K562 (cell line): ENCODE measurements at regions not wholly inside any gene's neighbourhood (a gene's known extent, or its start where the extent isn't known, plus 50 kb on each side); places are given as distances from the start of the nearest gene placed in this dataset.

Experiments used
- ATAC-seq: fragments of 200-7000 bp; cut with Tn5 transposase; 3 replicates; pipeline ENCODE4 v1.9.1; 2020; ENCODE audit warnings: moderate library complexity
- BruUV-seq: library from RNA; stranded (reverse); fragments of 400-500 nt; replicated peaks from 2 replicates; lab custom pipeline; 2021; lab: Mats Ljungman, UMichigan
- CTCF ChIA-PET: fragments of 300-600 bp; formaldehyde crosslinking; extraction: SDS; loops from one replicate; lab custom pipeline; 2021; ENCODE audit warnings: low intra/inter-chr PET ratio; lab: Yijun Ruan, JAX
- POLR2A ChIA-PET: fragments of 300-600, 350-650 bp; sonication (Branson Sonifier 250); formaldehyde crosslinking; extraction: SDS; loops from one replicate; lab custom pipeline; 2021; ENCODE audit warnings: antibody characterized with exemption, inconsistent platforms; lab: Yijun Ruan, JAX
- DNase-seq, 4 experiments: peaks; one replicate each; pipeline versions ENCODE4 v3.0.0 to v3.0.0-alpha.2; 2011 to 2018; ENCODE audit warnings: low spot score in 3 of 4, mixed read lengths in 3 of 4; ENCODE audit errors: extremely low read depth in 1 of 4
- FAIRE-seq: peaks from 2 replicates; lab custom pipeline; 2011; peaks lifted over from hg19 to GRCh38; lab: Jason Lieb, UNC
- H2AFZ ChIP-seq: 2 replicates; pipeline ENCODE4 v1.6.0; 2011; ENCODE audit warnings: low read depth, low read length, control low read depth, inconsistent platforms
- H3K27ac ChIP-seq: fragments of 200-600 bp; 3 replicates; pipeline ENCODE4 v1.8.0; 2011; ENCODE audit warnings: low read depth, mild to moderate bottlenecking, control low read depth, inconsistent platforms, low read length, moderate library complexity, mixed read lengths; ENCODE audit errors: extremely low read depth
- H3K27me3 ChIP-seq, 2 experiments: fragments of 300-600 bp in 1 of 2; 2 replicates in 1 of 2; 3 replicates in 1 of 2; pipeline versions ENCODE4 v1.6.0 to v1.8.0; 2011; ENCODE audit warnings: inconsistent platforms in 2 of 2, low read length in 2 of 2, mild to moderate bottlenecking in 1 of 2, mixed read lengths in 1 of 2, moderate library complexity in 1 of 2; ENCODE audit not compliant: control insufficient read depth in 2 of 2, insufficient read depth in 2 of 2
- H3K36me3 ChIP-seq: fragments of 300-600 bp; 3 replicates; pipeline ENCODE4 v1.8.0; 2011; ENCODE audit warnings: mild to moderate bottlenecking, low read length, inconsistent platforms; ENCODE audit not compliant: control insufficient read depth, insufficient read depth
- H3K4me1 ChIP-seq, 2 experiments: fragments of 200-600 bp in 1 of 2; replicated peaks in 1 of 2; 2 replicates in 1 of 2; 3 replicates in 1 of 2; pipeline versions ENCODE4 v1.5.1 to v1.8.0; 2011; ENCODE audit warnings: inconsistent platforms in 2 of 2, low read length in 2 of 2, mild to moderate bottlenecking in 1 of 2, mixed read lengths in 1 of 2, moderate library complexity in 1 of 2; ENCODE audit not compliant: control insufficient read depth in 2 of 2, insufficient read depth in 2 of 2
- H3K4me2 ChIP-seq: 2 replicates; pipeline ENCODE4 v1.6.1; 2011; ENCODE audit warnings: low read length, control low read depth, inconsistent platforms, mixed read lengths; ENCODE audit not compliant: insufficient read depth
- H3K4me3 ChIP-seq: fragments of 200-600 bp; sonication (generic), shearing (Covaris generic); 2 replicates; pipeline ENCODE4 v1.5.1; 2016; ENCODE audit warnings: control low read depth, inconsistent platforms
- H3K79me2 ChIP-seq: fragments of 200-600 bp; 3 replicates; pipeline ENCODE4 v1.8.0; 2011; ENCODE audit warnings: low read length, inconsistent platforms; ENCODE audit not compliant: control insufficient read depth, insufficient read depth
- H3K9ac ChIP-seq, 2 experiments: 2 replicates each; pipeline versions ENCODE4 v1.6.0 to v1.6.1; 2011; ENCODE audit warnings: low read depth in 2 of 2, low read length in 2 of 2, control low read depth in 1 of 2, inconsistent platforms in 1 of 2, mild to moderate bottlenecking in 1 of 2, mixed read lengths in 1 of 2; ENCODE audit not compliant: insufficient read depth in 1 of 2
- H3K9me1 ChIP-seq: one replicate; pipeline ENCODE4 v1.6.0; 2011; ENCODE audit warnings: inconsistent platforms, mild to moderate bottlenecking, low read length, moderate library complexity; ENCODE audit not compliant: control insufficient read depth, insufficient read depth
- H3K9me3 ChIP-seq: replicated peaks from 2 replicates; pipeline ENCODE4 v1.5.1; 2011; ENCODE audit warnings: low read depth, low read length, inconsistent platforms; ENCODE audit not compliant: control insufficient read depth, insufficient read depth
- H4K20me1 ChIP-seq: replicated peaks from 2 replicates; pipeline ENCODE4 v1.6.1; 2011; ENCODE audit warnings: low read length, inconsistent platforms, mixed read lengths; ENCODE audit not compliant: control insufficient read depth, insufficient read depth
- CBFB ChIP-seq: sonication (generic); formaldehyde crosslinking; IDR thresholded peaks from 2 replicates; pipeline ENCODE4 v1.4.0; 2020; ENCODE audit warnings: mild to moderate bottlenecking, missing genetic modification reagents
- NR1H2 ChIP-seq: sonication (generic); formaldehyde crosslinking; IDR thresholded peaks from 2 replicates; pipeline ENCODE4 v1.4.0; 2020; ENCODE audit warnings: mild to moderate bottlenecking, missing genetic modification reagents
- POLR2A ChIP-seq: fragments of 450-650 bp; conservative IDR thresholded peaks from 2 replicates; pipeline ENCODE4 v1.6.1; 2016
- PTRF ChIP-seq: fragments of 450-650 bp; IDR thresholded peaks from 2 replicates; pipeline ENCODE4 v1.6.1; 2016; ENCODE audit warnings: mild to moderate bottlenecking, missing genetic modification characterization, missing compliant biosample characterization
- SETDB1 ChIP-seq: IDR thresholded peaks from one replicate; pipeline ENCODE4 v1.6.1; 2012; ENCODE audit warnings: low read length, control low read depth, inconsistent platforms
- TEAD4 ChIP-seq, 2 experiments: sonication (generic) in 1 of 2; formaldehyde crosslinking in 1 of 2; IDR thresholded peaks; 2 replicates each; pipeline versions ENCODE4 v1.6.1 to v1.8.0; 2012 to 2022; ENCODE audit warnings: borderline replicate concordance in 1 of 2, inconsistent platforms in 1 of 2, low read length in 1 of 2, mild to moderate bottlenecking in 1 of 2, missing genetic modification reagents in 1 of 2
- TRIM24 ChIP-seq, 2 experiments: fragments of 450-650 bp; IDR thresholded peaks; 2 replicates each; pipeline ENCODE4 v1.6.1; 2016
- U2AF2 ChIP-seq: fragments of 200-400 bp; formaldehyde crosslinking; optimal IDR thresholded peaks from 2 replicates; pipeline ENCODE3; 2017; ENCODE audit warnings: low read depth, mild to moderate bottlenecking, low read length
- WHSC1 ChIP-seq: IDR thresholded peaks from one replicate; pipeline ENCODE4 v1.6.1; 2012; ENCODE audit warnings: low read length, control low read depth, inconsistent platforms
- ZNF253 ChIP-seq: fragments of 250-450 bp; sonication (Bioruptor Pico); conservative IDR thresholded peaks from 2 replicates; pipeline ENCODE4 v1.6.1; 2021; ENCODE audit warnings: mild to moderate bottlenecking
- ZNF655 ChIP-seq: fragments of 250-450 bp; sonication (Bioruptor Pico); IDR thresholded peaks from 2 replicates; pipeline ENCODE4 v1.5.0; 2021
- WGBS: fragments of 100-300 bp; shearing (Covaris generic); methylation state at CpG from one replicate; pipeline ENCODE4 v1.1.6; 2016; ENCODE audit warnings: low coverage, mixed read lengths; ENCODE audit not compliant: insufficient coverage; ENCODE audit errors: missing lambda C conversion rate; 5-methylcytosine and 5-hydroxymethylcytosine counted together
- in situ Hi-C: fragments of 300-500 bp; cut with MboI; formaldehyde crosslinking; loops from 4 replicates; pipeline ENCODE4 v1.15.0; 2018; ENCODE audit warnings: inconsistent platforms, mixed read lengths
- intact Hi-C: fragments of 100-400 bp; cut with micrococcal nuclease; formaldehyde crosslinking; loops from 2 replicates; pipeline ENCODE4 v1.14.2; 2022
- TF ChIP-seq, protein P1 (sequence below): sonication (generic); formaldehyde crosslinking; IDR thresholded peaks from 2 replicates; pipeline ENCODE4 v1.8.1; 2023; ENCODE audit warnings: mild to moderate bottlenecking, missing genetic modification reagents

DNA sequence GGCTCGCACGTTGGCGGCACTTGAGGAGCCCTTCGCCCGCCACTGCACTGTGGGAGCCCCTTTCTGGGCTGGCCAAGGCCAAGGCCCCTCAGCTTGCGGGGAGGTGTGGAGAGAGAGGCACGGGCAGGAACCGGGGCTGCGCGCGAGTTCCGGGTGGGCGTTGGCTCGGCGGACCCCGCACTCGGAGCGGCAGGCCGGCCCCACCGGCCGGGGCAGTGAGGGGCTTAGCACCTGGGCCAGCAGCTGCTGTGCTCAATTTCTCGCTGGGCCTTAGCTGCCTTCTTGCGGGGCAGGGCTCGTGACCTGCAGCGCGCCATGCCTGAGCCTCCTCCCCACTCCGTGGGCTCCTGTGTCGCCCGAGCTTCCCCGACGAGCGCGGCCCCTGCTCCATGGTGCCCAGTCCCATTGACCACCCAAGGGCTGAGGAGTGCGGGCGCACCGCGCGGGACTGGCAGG lies 71.6 kb upstream of the CNTN1 start:
- Histone ChIP-seq H2AFZ (no peak overlapping the region), H3K9me3 (no peaks in the 10 kb centered on the region), H3K27ac (no peak overlapping the region), H3K79me2 (no peaks in the 10 kb centered on the region), H3K4me2 (no peak overlapping the region), H3K4me1 (no peaks in the 10 kb centered on the region), H3K4me3 (no peak overlapping the region), H3K36me3 (no peaks in the 10 kb centered on the region), H4K20me1 (no peaks in the 10 kb centered on the region), H3K9me1 (no peaks in the 10 kb centered on the region), H3K9ac (no peak overlapping the region), H3K27me3 (no peaks in the 10 kb centered on the region)
- no peak for TF ChIP-seq ZNF655 (CRISPR knock-in tag)
- TF ChIP-seq ZNF253 (CRISPR knock-in tag): no peak
- no peak for TF ChIP-seq NR1H2
- no peak for TF ChIP-seq SETDB1
- TF ChIP-seq, protein P1, sequence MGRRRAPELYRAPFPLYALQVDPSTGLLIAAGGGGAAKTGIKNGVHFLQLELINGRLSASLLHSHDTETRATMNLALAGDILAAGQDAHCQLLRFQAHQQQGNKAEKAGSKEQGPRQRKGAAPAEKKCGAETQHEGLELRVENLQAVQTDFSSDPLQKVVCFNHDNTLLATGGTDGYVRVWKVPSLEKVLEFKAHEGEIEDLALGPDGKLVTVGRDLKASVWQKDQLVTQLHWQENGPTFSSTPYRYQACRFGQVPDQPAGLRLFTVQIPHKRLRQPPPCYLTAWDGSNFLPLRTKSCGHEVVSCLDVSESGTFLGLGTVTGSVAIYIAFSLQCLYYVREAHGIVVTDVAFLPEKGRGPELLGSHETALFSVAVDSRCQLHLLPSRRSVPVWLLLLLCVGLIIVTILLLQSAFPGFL (CRISPR knock-in tag): no peak
- no peak for TF ChIP-seq CBFB (CRISPR knock-in tag)
- TF ChIP-seq TEAD4 (IDR thresholded peaks at IDR 0.05; ENCODE audit: low read length): no peak
- TF ChIP-seq TEAD4 (CRISPR knock-in tag; IDR thresholded peaks at IDR 0.05; ENCODE audit: borderline replicate concordance): no peak
- TF ChIP-seq POLR2A: no peak
- TF ChIP-seq TRIM24 (IDR thresholded peaks at IDR 0.05): no peak
- no peak for TF ChIP-seq WHSC1
- no peak for TF ChIP-seq U2AF2
- no peak for TF ChIP-seq PTRF
- DNase-seq (no peak), FAIRE-seq (no peak), ATAC-seq (no peak)
- POLR2A ChIA-PET: no interaction called here
- WGBS: under 1% methylated on average over 20 of the region's 38 CpGs
- CTCF ChIA-PET: no interaction called here
- BruUV-seq: no TSS peak
- in situ Hi-C loops: no loop called here
- intact Hi-C loops: no loop called here
